Caco-2 (cell line): ENCODE measurements at regions not wholly inside any gene's neighbourhood (a gene's known extent, or its start where the extent isn't known, plus 50 kb on each side); places are given as distances from the start of the nearest gene placed in this dataset.

Experiments
- BruUV-seq: library from RNA; stranded (reverse); fragments of 400-500 nt; replicated peaks from 2 replicates; lab custom pipeline; 2021; lab: Mats Ljungman, UMichigan
- CTCF ChIA-PET: fragments of 300-600 bp; sonication (Branson Sonifier 250); formaldehyde crosslinking; loops from one replicate; lab custom pipeline; 2022; ENCODE audit warnings: antibody characterized with exemption; lab: Charles Lee
- POLR2A ChIA-PET: fragments of 300-600 bp; sonication (Branson Sonifier 250); formaldehyde crosslinking; loops from one replicate; lab custom pipeline; 2022; ENCODE audit warnings: antibody characterized with exemption; lab: Charles Lee
- DNase-seq, 2 experiments: peaks; one replicate each; pipeline versions ENCODE4 v3.0.0 to v3.0.0-alpha.2; 2020 to 2022
- H3K27me3 ChIP-seq: replicated peaks from 2 replicates; pipeline ENCODE4 v1.6.0; 2011; ENCODE audit warnings: low read length; ENCODE audit not compliant: control insufficient read depth, insufficient read depth
- H3K36me3 ChIP-seq: 2 replicates; pipeline ENCODE4 v1.5.1; 2011; ENCODE audit warnings: low read length; ENCODE audit not compliant: control insufficient read depth, insufficient read depth
- H3K4me1 ChIP-seq: fragments of 250-450 bp; sonication (Bioruptor Pico); 2 replicates; pipeline ENCODE4 v1.5.1; 2020; ENCODE audit warnings: mild to moderate bottlenecking
- H3K4me3 ChIP-seq: 2 replicates; pipeline ENCODE4 v1.5.1; 2011; ENCODE audit warnings: low read depth, mild to moderate bottlenecking, control low read depth, low read length
- H3K9me3 ChIP-seq: fragments of 250-450 bp; sonication (Bioruptor Pico); 2 replicates; pipeline ENCODE4 v1.5.1; 2020; ENCODE audit warnings: mild to moderate bottlenecking, moderate library complexity
- H3K27ac Mint-ChIP-seq: one replicate; pipeline ENCODE4 v1.8.0; 2022; ENCODE audit warnings: mixed read lengths; ENCODE audit not compliant: unreplicated experiment
- H3K27me3 Mint-ChIP-seq: one replicate; pipeline ENCODE4 v1.8.0; 2022; ENCODE audit warnings: mixed read lengths; ENCODE audit not compliant: insufficient read depth, unreplicated experiment
- H3K36me3 Mint-ChIP-seq: one replicate; pipeline ENCODE4 v1.8.0; 2022; ENCODE audit warnings: mild to moderate bottlenecking, mixed read lengths; ENCODE audit not compliant: insufficient read depth, unreplicated experiment
- H3K4me1 Mint-ChIP-seq: one replicate; pipeline ENCODE4 v1.8.0; 2022; ENCODE audit warnings: low read depth, mixed read lengths; ENCODE audit not compliant: unreplicated experiment
- H3K4me3 Mint-ChIP-seq: one replicate; pipeline ENCODE4 v1.8.0; 2022; ENCODE audit warnings: mild to moderate bottlenecking, moderate library complexity, mixed read lengths; ENCODE audit not compliant: unreplicated experiment
- H3K9me3 Mint-ChIP-seq: one replicate; pipeline ENCODE4 v1.8.0; 2022; ENCODE audit warnings: mixed read lengths; ENCODE audit not compliant: unreplicated experiment
- intact Hi-C: fragments of 100-400 bp; cut with micrococcal nuclease; formaldehyde crosslinking; loops from one replicate; pipeline ENCODE4 v1.10.0; 2022; ENCODE audit not compliant: unreplicated experiment
- TF ChIP-seq, protein P1 (sequence below), 2 experiments: fragments of 200-600 bp in 1 of 2; IDR thresholded peaks; 1 replicate in 1 of 2; 2 replicates in 1 of 2; pipeline versions ENCODE4 v1.5.1 to v1.8.0; 2011 to 2022; ENCODE audit warnings: antibody characterized with exemption in 1 of 2, control low read depth in 1 of 2, inconsistent platforms in 1 of 2, low read depth in 1 of 2, low read length in 1 of 2, mild to moderate bottlenecking in 1 of 2, moderate library complexity in 1 of 2; ENCODE audit not compliant: insufficient read depth in 1 of 2, severe bottlenecking in 1 of 2, unreplicated experiment in 1 of 2

DNA sequence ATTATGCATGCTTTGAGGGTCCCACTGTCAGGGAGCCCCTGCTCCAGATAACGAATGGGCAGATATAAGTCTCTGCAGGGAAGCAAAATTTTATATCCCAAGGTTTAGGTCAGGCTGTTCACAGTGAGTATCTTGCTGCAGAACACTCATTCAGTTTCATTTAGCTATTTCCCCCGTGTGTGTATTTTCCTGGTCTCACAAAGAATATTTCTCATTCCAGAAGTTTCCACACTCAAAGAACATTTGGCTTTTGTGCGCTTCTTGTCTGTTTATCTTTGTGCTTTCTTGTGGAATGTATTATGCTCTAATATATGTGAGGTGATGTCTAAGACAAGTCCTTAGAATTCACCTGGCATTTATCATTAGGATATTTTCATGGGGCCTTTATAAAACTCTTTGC is 140.4 kb upstream of the MMADHC start:
- H3K27ac Mint-ChIP-seq, result no peak overlapping the region
- Histone ChIP-seq H3K4me1 (peaks cover 20% of the 10 kb centered on the region), H3K4me3 (no peak overlapping the region), H3K9me3 (no peaks in the 10 kb centered on the region), H3K36me3 (no peaks in the 10 kb centered on the region), H3K27me3 (no peaks in the 10 kb centered on the region)
- no peaks in the 10 kb centered on the region for H3K36me3 Mint-ChIP-seq
- H3K4me1 Mint-ChIP-seq, result peaks cover 7% of the 10 kb centered on the region
- TF ChIP-seq, protein P1, sequence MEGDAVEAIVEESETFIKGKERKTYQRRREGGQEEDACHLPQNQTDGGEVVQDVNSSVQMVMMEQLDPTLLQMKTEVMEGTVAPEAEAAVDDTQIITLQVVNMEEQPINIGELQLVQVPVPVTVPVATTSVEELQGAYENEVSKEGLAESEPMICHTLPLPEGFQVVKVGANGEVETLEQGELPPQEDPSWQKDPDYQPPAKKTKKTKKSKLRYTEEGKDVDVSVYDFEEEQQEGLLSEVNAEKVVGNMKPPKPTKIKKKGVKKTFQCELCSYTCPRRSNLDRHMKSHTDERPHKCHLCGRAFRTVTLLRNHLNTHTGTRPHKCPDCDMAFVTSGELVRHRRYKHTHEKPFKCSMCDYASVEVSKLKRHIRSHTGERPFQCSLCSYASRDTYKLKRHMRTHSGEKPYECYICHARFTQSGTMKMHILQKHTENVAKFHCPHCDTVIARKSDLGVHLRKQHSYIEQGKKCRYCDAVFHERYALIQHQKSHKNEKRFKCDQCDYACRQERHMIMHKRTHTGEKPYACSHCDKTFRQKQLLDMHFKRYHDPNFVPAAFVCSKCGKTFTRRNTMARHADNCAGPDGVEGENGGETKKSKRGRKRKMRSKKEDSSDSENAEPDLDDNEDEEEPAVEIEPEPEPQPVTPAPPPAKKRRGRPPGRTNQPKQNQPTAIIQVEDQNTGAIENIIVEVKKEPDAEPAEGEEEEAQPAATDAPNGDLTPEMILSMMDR (IDR thresholded peaks at IDR 0.05; ENCODE audit: insufficient read depth in 1 of 2, low read depth in 1 of 2, low read length in 1 of 2, severe bottlenecking in 1 of 2, unreplicated experiment in 1 of 2), result no peak
- no peak overlapping the region for H3K4me3 Mint-ChIP-seq
- intact Hi-C loops, result no loop called here
- H3K27me3 Mint-ChIP-seq, result no peaks in the 10 kb centered on the region
- no peak for DNase-seq
- BruUV-seq, result no TSS peak
- ChIA-PET POLR2A (no interaction called here), CTCF (no interaction called here)
- H3K9me3 Mint-ChIP-seq, result peaks cover 6% of the 10 kb centered on the region

GRCh38 chr2:149725234-149725633 is 137.7 kb upstream of the MMADHC start:
- Mint-ChIP-seq H3K27ac (no peak overlapping the region), H3K27me3 (no peaks in the 10 kb centered on the region), H3K4me1 (peaks cover 7% of the 10 kb centered on the region), H3K36me3 (no peaks in the 10 kb centered on the region), H3K9me3 (peaks cover 11% of the 10 kb centered on the region), H3K4me3 (no peak overlapping the region)
- TF ChIP-seq, protein P1 (IDR thresholded peaks at IDR 0.05; ENCODE audit: insufficient read depth in 1 of 2, low read depth in 1 of 2, low read length in 1 of 2, severe bottlenecking in 1 of 2, unreplicated experiment in 1 of 2), result no peak
- intact Hi-C loops, result no loop called here
- CTCF ChIA-PET, result no interaction called here
- peaks cover 7% of the 10 kb centered on the region; the same call in 1 of the 2 replicates for H3K4me1 ChIP-seq
- no peaks in the 10 kb centered on the region for H3K9me3 ChIP-seq
- H3K4me3 ChIP-seq, result no peak overlapping the region
- H3K36me3 ChIP-seq, result no peaks in the 10 kb centered on the region
- no peak for DNase-seq
- POLR2A ChIA-PET, result interaction anchor here (0.7 kb wide), 1 partner anchor 94 kb away, joined by 6 read pairs; no protein-coding TSS in a partner anchor
- no TSS peak for BruUV-seq
- no peaks in the 10 kb centered on the region for H3K27me3 ChIP-seq

- Histone ChIP-seq H3K36me3 (no peaks in the 10 kb centered on the region), H3K4me1 (peaks cover 7% of the 10 kb centered on the region; the same call in 1 of the 2 replicates), H3K27me3 (no peaks in the 10 kb centered on the region), H3K9me3 (no peaks in the 10 kb centered on the region), H3K4me3 (no peak overlapping the region)
- no peak overlapping the region for H3K27ac Mint-ChIP-seq
- TF ChIP-seq, protein P1 (IDR thresholded peaks at IDR 0.05; ENCODE audit: insufficient read depth in 1 of 2, low read depth in 1 of 2, low read length in 1 of 2, severe bottlenecking in 1 of 2, unreplicated experiment in 1 of 2), result no peak
- peaks cover 11% of the 10 kb centered on the region for H3K9me3 Mint-ChIP-seq
- H3K27me3 Mint-ChIP-seq, result no peaks in the 10 kb centered on the region
- ChIA-PET CTCF (no interaction called here), POLR2A (no interaction called here)
- DNase-seq, result no peak
- H3K4me1 Mint-ChIP-seq, result peaks cover 7% of the 10 kb centered on the region
- H3K36me3 Mint-ChIP-seq, result no peaks in the 10 kb centered on the region
- no TSS peak for BruUV-seq
- intact Hi-C loops, result no loop called here
- H3K4me3 Mint-ChIP-seq, result no peak overlapping the region
Measured at GRCh38 chr2:149724091-149724490, 136.5 kb upstream of the MMADHC start.
